Panc1 (cell line): ENCODE measurements at regions not wholly inside any gene's neighbourhood (a gene's known extent, or its start where the extent isn't known, plus 50 kb on each side); places are given as distances from the start of the nearest gene placed in this dataset.

Experiments used
- CTCF ChIP-seq: fragments of 450-650 bp; IDR thresholded peaks from 2 replicates; pipeline ENCODE4 v1.5.1; 2017; ENCODE audit warnings: mild to moderate bottlenecking
- TCF7L2 ChIP-seq: IDR thresholded peaks from 2 replicates; pipeline ENCODE4 v1.6.1; 2011; ENCODE audit warnings: mild to moderate bottlenecking, low read depth, low read length, inconsistent platforms

- no peak for TF ChIP-seq TCF7L2
- no peak for TF ChIP-seq CTCF
These were observed 1052.4 kb downstream of the TUSC7 start for GRCh38 chr3:117761703-117762620.
